ENCODE measurements at regions not wholly inside any gene's neighbourhood (a gene's known extent, or its start where the extent isn't known, plus 50 kb on each side); places are given as distances from the start of the nearest gene placed in this dataset.

DNA sequence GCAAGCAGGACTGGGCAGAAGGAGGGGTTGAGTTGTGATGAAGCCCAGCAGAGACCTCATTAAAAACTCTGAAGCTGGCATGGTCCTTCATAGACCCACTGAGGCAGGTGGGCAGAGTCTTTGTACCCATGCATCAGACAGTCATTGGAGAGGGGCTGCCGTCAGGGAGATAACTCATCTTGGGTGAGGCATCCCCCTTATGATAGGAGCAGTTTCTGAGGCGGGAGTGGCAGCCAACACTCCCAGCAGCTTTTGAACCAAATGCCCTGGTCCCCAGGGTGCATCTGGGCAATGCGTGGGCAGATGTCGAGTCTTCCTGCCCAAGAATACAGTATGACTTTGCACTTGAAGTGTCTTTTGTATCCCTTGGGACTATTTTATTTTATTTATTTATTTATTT lies 68.1 kb downstream of the HTR5A start:
- no peak for DNase-seq (ENCODE audit: low spot score)
- intact Hi-C loops (cut with DNase I) = no loop called here

GRCh38 chr7:155141562-155141961 lies 71.4 kb downstream of the HTR5A start:
- DNase-seq (ENCODE audit: low spot score) = no peak
- intact Hi-C loops (cut with DNase I) = no loop called here

DNA sequence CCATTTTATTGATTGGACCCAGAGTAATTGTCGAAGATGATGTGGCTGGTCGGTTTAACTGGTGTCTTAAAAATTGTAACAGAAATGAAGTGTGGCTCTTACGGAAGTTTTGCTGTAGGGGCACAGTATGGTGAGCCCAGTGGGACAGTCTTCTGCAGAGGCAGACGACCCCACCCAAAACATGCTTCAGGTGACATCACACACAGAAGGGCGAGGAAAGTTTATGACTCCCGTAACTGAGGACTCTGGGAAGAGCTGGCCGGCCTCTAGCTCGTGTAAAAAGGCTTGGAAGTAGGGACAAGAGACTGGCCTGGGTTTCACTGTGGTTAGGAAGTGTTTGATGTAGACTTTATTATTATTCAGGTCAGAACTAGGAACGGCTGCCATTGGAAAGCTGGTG lies 73.3 kb downstream of the HTR5A start:
- no peak for DNase-seq (ENCODE audit: low spot score)

DNA sequence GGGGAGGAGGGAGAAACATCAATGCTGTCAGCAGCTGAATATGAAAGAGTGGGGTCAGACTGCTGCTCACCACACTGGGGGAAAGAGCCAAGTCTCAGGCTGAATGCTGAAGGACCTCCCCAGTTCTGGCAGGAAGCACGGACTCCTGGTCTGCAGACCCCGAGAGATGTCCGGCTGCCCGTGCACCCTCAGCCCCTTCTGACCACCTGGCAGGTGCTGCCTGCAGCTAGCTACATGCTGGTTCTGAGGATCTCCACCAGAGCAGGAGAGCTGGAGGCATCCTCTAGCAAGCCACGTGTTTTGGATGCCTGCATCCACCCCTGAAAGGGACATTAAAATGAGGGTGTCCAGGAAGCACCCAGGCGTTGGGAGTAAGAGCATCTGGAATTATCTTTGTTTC lies 74.2 kb downstream of the HTR5A start:
- DNase-seq (ENCODE audit: low spot score) = no peak
- intact Hi-C loops (cut with DNase I) = no loop called here

More for the DNA sequence above, 73.3 kb downstream of the HTR5A start:
- intact Hi-C loops (cut with DNase I) = no loop called here

DNA sequence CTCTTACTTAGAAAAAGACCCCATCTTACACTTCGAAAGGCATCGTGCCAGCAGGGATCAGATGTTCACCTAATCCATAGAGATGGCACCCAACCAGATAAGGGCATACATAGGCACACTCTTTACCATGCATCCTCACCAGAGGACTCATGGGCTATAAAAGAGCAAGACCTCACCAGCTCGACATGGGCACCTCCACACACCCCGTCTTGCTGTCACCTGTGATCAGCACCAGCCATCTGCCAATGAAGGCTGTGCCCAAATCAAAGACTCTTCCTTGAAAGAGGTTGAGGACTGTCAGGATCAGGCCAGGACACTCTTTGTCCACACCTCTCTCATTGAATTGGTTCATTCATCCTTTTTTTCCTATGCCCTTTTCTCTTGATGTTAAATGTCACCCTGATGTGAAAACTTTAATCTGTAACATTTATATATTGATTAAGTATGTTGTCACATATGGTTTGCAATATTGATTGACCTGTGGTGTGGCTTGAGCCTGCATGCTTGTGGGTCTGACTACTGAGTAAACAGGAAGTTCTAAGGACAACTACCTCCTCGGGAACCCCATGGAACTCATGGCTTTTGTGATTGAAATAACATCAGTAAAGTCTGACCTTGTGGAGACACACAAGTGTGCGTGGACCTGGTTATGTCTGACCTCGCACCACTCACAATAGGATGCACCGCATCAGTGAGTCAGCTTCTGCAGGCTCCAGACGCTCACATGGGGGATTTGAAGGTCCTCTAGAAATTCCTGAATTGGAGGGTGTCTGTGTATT lies 75.5 kb downstream of the HTR5A start:
- DNase-seq (ENCODE audit: low spot score) = no peak
- intact Hi-C loops (cut with DNase I) = no loop called here

DNA sequence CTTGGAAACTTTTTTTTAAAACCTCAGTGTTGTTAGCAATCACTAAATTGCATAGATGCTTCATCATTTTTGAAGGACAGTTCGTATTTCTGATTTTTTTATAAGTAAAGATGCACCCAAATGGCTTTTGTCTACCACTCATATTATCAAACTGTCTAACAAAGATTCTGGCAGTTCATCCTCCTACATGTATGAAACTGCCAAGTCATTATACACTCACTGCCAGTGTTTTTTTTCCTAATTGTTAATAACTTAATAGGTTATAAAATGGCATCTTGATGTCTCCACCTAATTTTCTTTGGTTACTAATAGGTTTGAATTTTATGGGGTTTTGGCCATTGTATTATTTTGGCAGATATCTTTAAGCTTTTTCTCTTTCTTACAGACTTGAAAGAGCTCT lies 77.0 kb downstream of the HTR5A start:
- intact Hi-C loops (cut with DNase I) = no loop called here
- no peak for DNase-seq (ENCODE audit: low spot score)

- DNase-seq (ENCODE audit: low spot score) = no peak
- intact Hi-C loops (cut with DNase I) = no loop called here
Observed at GRCh38 chr7:155147624-155148023, 77.5 kb downstream of the HTR5A start.

- intact Hi-C loops (cut with DNase I) = no loop called here
- no peak for DNase-seq (ENCODE audit: low spot score)
Observed at GRCh38 chr7:155153676-155154075, 83.6 kb downstream of the HTR5A start.

GRCh38 chr7:155154586-155154985 lies 84.5 kb downstream of the HTR5A start:
- intact Hi-C loops (cut with DNase I) = no loop called here
- DNase-seq (ENCODE audit: low spot score) = no peak

DNA sequence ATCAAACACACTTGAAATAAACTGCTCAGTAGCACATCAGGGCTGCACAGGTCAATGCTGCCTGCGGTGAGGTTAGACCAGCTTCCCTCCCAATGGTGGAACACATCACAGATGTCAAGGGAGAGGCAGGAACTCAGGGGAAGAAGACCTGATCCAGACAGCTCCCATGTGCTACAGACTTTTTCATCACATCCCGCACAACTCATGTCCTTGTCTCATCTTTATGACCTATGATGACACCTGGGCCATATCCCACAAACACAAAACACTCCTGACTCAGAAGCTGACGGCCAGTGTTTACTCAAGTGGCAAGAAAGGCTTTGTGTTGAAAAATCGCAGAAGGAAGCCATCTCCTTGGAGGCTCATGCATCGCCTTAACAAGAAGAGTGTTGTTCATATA lies 91.6 kb downstream of the HTR5A start:
- intact Hi-C loops (cut with DNase I) = no loop called here
- no peak for DNase-seq (ENCODE audit: low spot score)

DNA sequence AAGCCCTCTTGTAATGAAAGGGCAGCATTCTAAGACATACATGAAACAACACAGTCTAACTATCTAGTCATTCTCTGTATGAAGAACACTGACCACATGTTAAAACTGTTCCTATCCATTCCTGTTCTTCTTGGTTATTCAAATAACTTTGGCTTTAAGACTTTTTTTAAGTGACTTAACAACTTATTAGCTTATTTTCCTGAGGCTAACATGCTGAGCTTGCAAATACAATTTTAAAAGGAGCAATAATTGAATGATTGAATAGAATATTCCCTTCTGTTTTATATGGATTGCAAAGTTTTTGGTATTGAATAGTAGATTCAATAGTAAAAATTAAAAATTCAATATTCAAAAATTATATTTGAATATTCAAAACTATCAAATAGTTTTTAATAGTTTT lies 92.3 kb downstream of the HTR5A start:
- DNase-seq (ENCODE audit: low spot score) = no peak
- intact Hi-C loops (cut with DNase I) = no loop called here

DNA sequence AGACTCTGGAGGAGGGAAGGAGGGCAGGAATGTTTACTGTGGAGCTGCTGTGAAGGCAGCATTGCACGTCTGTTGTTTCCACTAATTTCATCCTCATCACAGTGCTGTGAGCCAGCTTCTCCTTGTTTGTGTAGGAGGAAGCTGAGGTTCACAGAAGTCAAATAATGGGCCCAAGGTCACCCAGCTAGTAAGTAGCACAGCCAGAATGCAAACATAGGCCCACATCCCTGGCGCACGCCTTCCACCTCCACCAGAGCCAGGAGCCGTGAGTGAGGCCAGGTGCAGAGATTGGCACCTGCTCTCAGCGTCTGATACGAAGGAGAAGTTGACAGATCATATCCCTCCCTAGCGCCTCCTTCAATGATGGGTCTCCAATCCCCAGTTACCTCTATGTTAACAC lies 93.6 kb downstream of the HTR5A start:
- intact Hi-C loops (cut with DNase I) = no loop called here
- DNase-seq (ENCODE audit: low spot score) = no peak

DNA sequence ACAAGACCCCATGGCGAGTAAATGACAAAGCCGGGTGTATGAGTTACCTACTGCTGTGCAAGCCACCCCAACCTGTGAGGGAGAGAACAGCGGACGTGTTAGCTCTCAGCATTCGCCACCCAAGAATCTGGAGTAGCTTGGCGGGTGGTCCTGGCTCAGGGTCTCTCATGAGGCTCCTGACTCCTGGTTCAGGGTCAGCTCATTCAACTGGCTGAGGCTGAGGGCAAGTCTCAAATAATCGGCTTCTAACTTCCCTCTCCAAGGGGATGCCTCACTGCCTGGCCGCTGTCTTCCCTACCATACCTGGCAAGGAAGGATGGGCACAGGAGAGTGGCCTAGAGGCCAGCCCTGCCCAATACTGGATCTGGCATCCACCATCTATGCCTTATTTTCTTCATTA lies 94.2 kb downstream of the HTR5A start:
- no peak for DNase-seq (ENCODE audit: low spot score)
- intact Hi-C loops (cut with DNase I) = no loop called here

DNA sequence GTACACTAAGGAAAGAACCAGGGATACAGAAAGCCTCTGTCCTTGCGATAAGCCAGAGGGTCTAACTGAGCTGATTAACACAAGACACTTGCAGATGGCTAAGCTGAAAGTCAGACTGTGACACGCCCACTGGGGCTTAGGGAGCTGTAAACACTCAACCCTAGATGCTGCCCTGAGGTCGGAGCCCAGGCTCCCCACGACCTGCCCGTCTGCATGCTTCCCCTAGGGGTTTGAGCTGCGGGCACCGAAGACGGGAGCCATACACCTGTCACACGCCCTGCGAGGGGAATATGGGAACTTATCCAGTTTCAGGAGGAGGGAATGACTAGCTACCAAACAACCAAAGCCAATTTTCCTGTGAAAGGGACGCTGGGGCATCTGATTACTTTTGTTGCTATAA lies 96.0 kb downstream of the HTR5A start:
- no peak for DNase-seq (ENCODE audit: low spot score)
- intact Hi-C loops (cut with DNase I) = no loop called here

DNA sequence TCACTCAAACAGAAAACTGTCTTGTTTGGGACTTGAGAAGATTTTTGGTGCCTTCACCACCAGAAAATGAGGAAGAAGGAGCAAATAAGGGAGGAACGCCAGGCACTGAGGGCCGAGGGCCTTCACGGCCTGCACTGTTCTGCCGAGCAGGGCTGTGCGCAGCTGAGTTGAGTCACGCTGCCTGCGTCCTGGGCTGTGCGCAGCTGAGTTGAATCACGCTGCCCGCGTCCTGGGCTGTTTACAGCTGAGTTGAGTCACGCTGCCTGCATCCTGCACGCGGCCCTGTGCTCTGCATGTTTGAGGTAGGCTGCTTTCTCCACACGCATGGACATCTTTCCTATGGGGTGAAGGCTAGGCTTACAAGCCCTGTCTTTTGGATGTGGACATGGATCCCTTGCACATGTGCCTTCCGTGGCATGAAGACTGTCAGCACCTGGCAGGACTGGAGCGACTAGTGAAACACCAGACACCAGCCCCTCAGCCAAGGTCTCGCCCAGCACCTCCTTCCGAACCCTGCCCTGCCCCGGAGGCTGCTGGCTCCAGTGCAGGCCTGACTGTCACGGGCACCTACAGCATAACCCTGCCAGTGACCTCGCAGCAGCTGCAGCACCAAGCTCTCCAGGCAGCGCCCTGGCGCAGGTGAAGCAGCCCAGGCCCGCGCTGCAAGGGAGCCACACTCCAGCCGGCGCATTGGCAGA lies 96.7 kb downstream of the HTR5A start:
- intact Hi-C loops (cut with DNase I) = no loop called here
- no peak for DNase-seq (ENCODE audit: low spot score)

- intact Hi-C loops (cut with DNase I) = no loop called here
- DNase-seq (ENCODE audit: low spot score) = no peak
Observed at GRCh38 chr7:155167706-155168365, 97.7 kb downstream of the HTR5A start.

DNA sequence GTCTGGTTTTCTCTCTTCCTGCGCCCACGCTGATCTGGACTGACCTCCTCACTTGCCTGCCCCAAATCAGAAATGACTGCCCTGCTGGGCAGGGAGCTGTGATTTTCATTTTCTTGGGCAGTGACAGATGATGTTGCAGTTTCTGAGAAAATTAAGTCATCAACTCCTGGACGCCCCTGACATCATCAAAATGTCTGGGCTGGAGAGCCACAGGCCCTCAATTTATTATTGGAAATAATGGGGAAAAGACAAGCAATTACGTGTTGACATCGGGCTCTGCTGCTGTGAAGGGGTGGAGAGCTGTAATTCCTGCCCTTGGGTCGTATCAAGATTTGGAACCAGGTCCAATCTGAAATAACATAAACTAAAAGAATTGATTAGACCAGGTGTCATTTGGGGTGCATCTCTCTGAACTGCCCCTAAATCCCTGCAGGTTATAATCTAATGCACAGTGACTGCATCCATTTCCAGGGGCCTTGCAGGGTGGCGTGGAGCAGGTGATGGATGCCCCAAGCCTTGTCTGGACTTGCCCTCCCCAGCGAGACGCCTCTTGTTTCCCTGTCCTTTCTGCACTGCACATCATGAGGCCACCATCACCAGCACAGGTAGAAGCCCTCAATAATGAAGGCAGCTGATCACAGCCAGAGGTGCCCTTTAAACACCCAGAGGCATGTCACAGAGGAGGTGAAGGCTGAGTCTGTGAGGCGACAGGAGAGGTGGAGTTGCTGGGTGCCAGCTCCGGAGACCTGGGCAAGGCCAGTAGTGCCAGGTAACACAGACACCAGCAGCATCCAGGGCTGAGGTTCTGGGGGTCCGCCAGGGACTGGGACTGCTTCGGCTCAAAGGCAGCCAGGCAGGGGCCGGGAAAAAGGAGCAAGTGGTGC lies 98.7 kb downstream of the HTR5A start:
- intact Hi-C loops (cut with DNase I) = no loop called here
- no peak for DNase-seq (ENCODE audit: low spot score)

- DNase-seq (ENCODE audit: low spot score) = no peak
- intact Hi-C loops (cut with DNase I) = no loop called here
Observed at GRCh38 chr7:155169498-155170065, 99.5 kb downstream of the HTR5A start.

- DNase-seq (ENCODE audit: low spot score) = no peak
- intact Hi-C loops (cut with DNase I) = no loop called here
Observed at GRCh38 chr7:155170331-155170730, 100.2 kb downstream of the HTR5A start.

DNA sequence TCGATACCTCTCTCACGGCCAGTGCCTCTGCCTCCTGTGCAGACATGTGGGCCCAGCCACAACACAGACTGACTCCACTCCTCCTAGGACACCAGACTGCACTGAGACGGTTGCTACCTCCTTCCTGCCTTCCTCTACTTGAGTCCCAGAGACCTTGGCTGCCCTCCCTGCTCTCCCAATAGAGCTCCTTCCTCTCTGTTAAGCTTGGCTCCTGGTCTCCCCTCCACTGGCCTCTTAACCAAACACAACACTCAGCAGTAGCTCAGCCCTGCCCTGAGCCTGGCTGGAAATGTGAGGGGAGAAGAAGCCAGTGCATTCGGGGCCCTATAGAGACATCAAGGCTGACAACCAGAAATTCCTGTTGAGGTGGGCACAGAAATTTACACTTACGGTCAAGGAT lies 102.0 kb downstream of the HTR5A start:
- DNase-seq (ENCODE audit: low spot score) = no peak
- intact Hi-C loops (cut with DNase I) = no loop called here
